Forelimb muscle (tissue), 1 donor: ENCODE measurements at regions not wholly inside any gene's neighbourhood (a gene's known extent, or its start where the extent isn't known, plus 50 kb on each side); places are given as distances from the start of the nearest gene placed in this dataset.

Experiments used
- DNase-seq: peaks from one replicate; pipeline ENCODE4 v3.0.0-alpha.2; 2013; ENCODE audit warnings: low read depth

DNA sequence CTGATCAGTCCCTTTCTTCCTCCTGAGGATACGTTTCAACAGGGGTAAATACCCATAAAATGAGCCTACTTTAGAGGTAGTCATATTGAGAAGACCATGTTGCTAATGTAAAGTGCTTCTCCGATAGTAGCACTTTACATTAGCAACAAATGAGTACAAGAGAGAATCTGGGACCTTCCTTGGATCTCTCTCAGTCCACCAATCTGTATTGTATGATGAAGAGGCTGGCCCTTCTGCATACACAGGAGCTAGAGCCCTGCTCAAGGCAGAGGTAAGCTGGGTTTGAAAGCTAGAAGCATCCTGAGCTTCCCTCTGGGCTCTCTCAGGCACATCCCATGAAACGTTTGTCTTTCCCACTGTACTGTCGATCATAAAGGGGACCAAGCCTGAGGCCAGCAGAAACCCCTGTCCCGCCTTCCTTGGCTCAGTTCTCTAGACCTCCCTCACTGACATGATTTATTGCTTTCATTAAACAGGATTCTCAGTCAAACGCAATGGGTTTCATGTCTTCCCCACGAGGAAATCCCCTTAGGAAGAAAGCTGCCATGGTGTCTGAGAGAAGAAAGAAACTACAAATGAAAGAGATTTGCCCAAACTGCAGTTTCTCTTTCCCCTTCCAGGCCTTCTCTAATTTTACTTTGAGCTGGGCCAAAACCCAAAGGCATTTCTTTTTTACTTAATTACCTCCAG, 62.8 kb upstream of the BCAR3 start:
- DNase-seq, result no peak

DNA sequence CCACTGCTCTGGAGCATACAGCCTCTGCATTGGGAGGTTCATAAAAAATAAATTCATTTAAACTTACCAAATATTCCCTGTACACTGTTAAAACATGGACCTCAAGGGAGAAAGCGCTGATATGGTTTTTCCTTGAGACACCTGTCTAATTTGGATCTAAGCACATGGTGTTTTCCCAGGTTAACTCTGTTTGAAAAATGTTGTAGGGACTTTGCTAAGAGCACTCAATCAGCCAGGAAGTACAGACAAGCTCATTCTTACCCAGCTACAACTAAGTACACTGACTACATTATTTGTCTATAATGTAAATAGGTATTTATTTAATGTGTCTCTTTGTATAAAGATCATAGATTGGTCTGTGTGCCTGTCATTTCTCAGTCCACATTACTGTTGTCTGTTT, 61.8 kb upstream of the BCAR3 start:
- no peak for DNase-seq

- peak; percentile 38 for DNase-seq
These were observed 59.0 kb upstream of the BCAR3 start for GRCh38 chr1:93740601-93741031.

DNA sequence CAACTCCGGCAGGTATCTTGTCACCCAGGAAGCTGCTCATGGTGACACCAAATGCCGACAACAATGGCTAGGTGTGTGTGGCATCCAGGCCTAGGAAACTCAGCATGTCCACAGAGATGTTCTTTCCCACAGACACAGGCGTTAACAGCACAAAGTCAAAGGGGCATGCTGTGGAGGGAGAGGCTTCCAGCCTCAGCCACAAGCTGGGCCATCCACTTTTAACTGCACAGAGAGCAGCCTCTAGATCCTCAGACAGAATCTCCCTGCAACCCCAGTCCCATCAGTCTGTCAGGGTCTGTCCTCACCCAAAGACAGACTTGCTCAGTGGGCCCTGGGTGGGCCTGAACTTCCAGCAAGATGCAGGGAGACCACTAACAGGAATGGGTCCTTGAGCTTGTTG, 58.5 kb upstream of the BCAR3 start:
- DNase-seq, result no peak

DNA sequence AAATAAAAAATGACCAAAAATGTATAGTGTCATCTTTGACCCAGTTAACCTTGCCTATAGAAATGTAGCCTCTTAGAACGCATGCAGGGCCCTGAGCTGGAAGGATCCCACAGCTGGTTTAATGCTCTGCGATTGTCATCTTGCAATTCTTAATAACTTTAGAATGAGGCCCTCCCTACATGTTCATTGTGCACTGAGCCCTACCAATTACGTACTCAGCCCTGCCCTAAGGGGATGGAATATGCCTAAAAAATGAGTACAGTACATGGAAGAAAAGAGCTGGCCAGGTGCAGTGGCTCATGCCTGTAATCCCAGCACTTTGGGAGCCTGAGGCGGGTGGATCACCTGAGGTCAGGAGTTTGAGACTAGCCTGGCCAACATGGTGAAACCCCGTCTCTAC, 57.8 kb upstream of the BCAR3 start:
- DNase-seq, result no peak

GRCh38 chr1:93738926-93739325, 57.3 kb upstream of the BCAR3 start:
- no peak for DNase-seq

- no peak for DNase-seq
These were observed 56.5 kb upstream of the BCAR3 start for GRCh38 chr1:93738075-93738622.

- no peak for DNase-seq
These were observed 54.1 kb upstream of the BCAR3 start for GRCh38 chr1:93735722-93736121.

DNA sequence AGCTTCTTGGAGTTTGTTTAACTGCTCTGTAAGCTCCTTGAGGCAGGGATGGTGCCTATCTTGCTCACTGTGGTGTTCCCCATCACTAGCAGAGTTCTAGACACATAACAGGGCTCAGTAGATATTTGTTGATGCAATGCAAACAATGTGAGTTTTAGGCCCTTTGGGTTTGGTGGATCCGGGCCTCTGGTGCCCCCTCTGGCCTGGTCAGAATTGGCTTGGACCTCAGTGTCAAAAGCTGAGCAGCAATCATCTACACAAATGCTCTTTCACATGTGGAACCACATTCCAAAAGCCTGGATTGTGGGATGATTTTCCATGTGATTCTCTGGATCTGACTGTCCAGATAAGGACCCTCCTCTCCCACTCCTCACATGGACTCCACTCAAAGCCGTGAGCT, 53.4 kb upstream of the BCAR3 start:
- DNase-seq, result no peak

GRCh38 chr1:93733340-93733739, 51.7 kb upstream of the BCAR3 start:
- no peak for DNase-seq

GRCh38 chr1:93732514-93732913, 50.9 kb upstream of the BCAR3 start:
- DNase-seq, result no peak
